Fibroblast of skin of scalp (primary cell): ENCODE measurements at regions not wholly inside any gene's neighbourhood (a gene's known extent, or its start where the extent isn't known, plus 50 kb on each side); places are given as distances from the start of the nearest gene placed in this dataset.
"Not testable (repeated sequence)": the region's sequence is repeated elsewhere in the genome, so short reads cannot be mapped to it uniquely, and the experiment has no call there.

Source experiments
- DNase-seq: peaks from one replicate; pipeline ENCODE4 v3.0.0-alpha.2; 2013

DNA sequence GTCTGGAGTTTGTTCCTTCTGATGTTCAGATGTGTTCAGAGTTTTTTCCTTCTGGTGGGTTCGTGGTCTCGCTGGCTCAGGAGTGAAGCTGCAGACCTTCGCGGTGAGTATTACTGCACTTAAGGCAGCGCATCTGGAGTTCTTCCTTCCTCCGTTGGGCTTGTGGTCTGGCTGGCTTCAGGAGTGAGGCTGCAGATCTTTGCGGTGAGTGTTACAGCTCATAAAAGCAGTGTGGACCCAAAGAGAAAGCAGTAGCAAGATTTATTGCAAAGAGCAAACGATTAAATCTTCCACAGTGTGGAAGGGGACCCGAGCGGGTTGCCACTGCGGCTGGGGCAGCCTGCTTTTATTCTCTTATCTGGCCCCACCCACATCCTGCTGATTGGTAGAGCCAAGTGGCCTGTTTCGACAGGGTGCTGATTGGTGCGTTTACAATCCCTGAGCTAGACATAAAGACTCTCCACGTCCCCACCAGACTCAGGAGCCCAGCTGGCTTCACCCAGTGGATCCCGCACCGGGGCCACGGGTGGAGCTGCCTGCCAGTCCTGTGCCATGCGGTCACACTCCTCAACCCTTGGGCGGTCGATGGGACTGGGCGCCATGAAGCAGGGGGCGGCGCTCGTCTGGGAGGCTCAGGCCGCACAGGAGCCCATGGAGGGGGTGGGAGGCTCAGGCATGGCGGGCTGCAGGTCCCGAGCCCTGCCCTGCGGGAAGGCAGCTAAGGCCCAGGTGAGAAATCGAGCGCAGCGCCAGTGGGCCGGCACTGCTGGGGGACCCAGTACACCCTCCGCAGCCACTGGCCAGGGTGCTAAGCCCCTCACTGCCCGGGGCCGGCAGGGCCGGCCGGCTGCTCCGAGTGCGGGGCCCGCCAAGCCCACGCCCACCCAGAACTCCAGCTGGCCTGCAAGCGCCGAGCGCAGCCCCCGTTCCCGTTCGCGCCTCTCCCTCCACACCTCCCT, 315.3 kb upstream of the SGK1 start:
- DNase-seq, result not testable (repeated sequence)

DNA sequence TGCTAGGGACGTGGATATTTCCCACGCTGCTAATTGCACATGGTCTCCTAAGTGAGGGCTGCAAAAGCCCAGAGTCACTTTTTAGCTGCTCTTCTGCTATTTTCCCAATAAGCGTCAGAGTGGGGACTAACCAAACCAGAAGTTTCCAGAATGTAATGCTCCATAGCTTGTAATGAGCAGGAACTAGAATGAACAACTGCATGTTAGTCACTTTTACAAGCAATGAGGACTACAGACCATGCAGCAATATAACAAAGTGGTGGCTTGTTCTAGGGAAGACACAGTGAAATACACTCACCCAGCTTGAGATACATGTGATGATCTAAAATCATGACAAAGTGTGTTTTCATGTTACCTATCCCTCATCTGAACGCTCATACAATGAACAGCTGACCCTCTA, 314.1 kb upstream of the SGK1 start:
- DNase-seq, result no peak

DNA sequence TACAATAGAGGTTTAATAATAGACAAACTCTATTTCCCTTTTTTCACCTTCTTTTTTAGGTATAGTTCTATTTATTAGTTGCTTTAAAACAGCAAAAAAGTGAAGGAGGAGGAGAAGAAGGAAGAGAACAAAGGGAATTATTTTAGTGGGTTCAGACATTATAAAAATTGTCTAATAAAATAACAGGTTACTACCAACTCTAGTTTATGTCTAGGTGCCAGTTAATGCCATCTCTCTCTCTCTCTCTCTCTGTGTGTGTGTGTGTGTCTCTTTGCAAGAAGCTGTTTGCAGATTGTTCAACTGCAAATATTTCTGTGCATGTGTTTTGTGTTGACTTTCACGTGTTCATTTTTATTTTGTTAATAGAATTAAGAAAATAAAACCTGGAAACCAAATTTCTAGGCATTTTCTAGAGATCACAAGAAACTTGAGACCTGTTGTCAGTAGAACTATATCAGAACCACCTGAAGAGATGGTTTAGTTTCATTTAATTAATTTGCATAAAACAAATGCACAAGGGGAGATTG, 313.5 kb upstream of the SGK1 start:
- DNase-seq, result no peak

GRCh38 chr6:134630508-134631121, 312.7 kb upstream of the SGK1 start:
- no peak for DNase-seq

DNA sequence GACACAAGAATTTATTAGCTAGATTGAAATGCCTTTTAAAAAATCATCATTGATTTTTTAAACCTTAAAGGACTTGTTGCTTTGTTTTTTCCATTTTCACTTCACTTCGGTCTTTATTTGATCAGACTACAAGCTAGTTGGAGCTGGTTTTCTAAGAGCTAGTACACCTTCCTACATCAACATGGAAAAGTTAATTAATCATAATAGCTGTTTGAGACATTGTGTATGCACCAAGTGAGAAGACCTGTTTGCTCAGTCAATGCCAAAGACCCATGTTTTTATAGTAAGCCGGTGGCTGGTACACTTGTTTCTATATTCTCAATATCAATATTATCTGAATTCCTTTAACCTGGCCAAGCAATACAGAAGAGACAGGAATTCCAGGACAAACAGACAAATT, 310.2 kb upstream of the SGK1 start:
- no peak for DNase-seq

- DNase-seq, result no peak
These were observed 309.8 kb upstream of the SGK1 start for GRCh38 chr6:134627707-134628106.

GRCh38 chr6:134626589-134626988, 308.7 kb upstream of the SGK1 start:
- no peak for DNase-seq

GRCh38 chr6:134626086-134626485, 308.2 kb upstream of the SGK1 start:
- no peak for DNase-seq

DNA sequence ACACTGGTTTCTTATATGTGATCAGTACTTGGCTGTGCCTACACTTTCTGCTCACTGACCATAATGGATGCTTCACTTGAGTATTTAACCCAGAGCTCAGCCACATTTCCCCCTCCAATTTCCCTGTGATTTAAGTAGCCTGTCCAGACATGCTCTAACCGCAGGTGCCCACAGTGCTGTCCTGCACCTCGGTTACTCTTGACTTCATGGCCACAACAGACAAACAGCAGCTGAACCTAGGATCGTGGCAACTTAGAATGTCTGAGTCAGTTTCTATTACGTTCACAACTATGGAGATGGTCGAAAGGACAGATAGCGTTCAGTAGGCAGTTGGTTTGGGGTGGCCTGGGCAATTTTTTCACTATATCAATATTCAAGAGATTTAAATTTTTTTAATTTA, 306.9 kb upstream of the SGK1 start:
- DNase-seq, result no peak

DNA sequence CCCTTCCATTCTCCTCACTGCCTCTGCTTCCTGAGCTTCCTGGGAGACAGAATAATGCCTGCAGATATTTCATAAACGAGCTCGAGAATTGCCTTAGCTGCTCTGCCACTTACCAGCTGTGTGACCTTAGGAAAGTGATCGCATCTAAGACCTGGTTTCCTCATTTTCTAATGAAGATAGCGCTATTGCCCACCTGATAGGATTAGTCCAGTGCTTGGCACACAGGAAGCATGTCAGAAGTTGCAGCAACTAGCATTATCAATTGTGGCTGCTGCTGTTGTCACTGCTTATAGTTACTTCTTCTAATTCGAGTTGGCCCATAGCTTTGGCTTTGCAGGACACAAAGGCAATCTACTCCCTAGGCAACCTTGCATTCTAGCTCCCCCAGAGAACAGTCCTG, 305.5 kb upstream of the SGK1 start:
- no peak for DNase-seq

GRCh38 chr6:134622382-134623173, 304.7 kb upstream of the SGK1 start:
- no peak for DNase-seq

DNA sequence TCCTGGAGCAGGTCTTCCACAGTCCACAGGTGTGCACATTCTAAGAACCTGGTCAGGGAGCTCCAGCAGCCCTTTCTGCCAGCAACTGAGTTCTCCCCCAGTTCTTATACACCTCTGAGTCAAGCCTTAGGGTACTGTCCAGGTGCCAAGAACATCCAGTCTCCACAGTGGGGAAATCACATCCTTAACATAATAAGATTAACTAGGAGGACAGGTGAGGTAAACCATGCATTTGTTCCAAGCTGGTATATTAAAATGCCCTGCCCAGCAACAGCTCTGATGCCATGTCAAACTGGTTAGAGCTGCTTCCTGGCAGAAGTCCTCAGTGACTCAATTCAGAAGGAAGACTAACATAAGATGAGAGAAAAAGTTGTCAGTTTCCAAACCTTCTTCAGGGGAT, 303.9 kb upstream of the SGK1 start:
- DNase-seq, result no peak

DNA sequence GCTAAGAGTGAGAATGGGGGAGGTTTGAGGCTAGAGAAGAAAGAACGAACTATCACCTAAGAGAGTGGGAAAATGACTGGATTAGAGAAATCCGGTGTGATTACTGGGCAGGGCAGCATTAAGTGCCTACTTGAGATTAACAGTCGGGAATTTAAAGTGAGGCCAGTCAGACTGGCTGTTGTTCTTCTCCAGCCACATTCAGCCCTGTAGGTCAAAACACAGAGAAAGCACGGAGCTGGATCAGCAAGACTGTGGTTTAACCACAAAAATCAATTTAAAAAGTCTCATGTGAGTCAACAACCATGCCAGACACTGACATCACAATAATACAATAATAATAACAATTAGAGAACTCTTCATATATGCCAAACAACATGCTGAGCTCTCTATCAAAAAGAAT, 301.9 kb upstream of the SGK1 start:
- DNase-seq, result peak; percentile 75

DNA sequence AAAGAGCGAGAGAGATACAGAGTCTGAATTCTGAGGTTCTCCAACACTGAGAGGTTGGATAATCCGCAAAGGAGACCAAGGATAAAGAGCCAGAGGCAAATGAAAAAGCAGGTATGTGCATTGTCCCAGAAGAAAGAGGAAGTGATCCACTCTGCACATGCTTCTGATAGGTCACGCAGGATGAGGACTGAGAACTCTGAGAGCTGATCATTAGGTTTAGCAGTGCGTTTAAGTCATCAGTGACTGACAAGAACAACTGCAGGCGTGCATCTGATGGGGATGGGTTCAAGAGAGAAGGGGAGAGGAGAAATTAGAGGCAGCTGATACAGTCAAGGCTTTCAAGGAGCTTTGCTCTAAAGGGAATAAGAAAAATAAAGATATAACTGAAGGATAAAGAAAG, 301.2 kb upstream of the SGK1 start:
- DNase-seq, result no peak

GRCh38 chr6:134614606-134615485, 296.9 kb upstream of the SGK1 start:
- no peak for DNase-seq

GRCh38 chr6:134612128-134612527, 294.2 kb upstream of the SGK1 start:
- not testable (repeated sequence) for DNase-seq

DNA sequence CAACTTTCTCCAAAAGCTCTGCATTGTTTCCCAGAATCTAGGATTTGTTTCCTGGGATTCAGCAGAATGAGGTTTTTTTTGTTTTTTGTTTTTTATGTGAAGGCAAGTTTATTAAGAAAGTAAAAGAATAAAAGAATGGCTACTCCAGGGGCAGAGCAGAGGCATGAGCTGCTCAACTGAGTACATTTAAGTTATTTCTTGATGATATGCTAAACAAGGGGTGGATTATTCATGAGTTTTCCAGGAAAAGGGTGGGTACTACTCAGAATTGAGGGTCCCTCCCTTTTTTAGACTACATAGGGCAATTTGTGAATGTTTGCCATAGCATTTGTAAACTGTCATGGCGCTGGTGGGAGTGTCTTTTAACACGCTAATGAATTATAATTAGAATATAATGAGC, 292.5 kb upstream of the SGK1 start:
- no peak for DNase-seq

- no peak for DNase-seq
These were observed 291.9 kb upstream of the SGK1 start for GRCh38 chr6:134609716-134610261.

DNA sequence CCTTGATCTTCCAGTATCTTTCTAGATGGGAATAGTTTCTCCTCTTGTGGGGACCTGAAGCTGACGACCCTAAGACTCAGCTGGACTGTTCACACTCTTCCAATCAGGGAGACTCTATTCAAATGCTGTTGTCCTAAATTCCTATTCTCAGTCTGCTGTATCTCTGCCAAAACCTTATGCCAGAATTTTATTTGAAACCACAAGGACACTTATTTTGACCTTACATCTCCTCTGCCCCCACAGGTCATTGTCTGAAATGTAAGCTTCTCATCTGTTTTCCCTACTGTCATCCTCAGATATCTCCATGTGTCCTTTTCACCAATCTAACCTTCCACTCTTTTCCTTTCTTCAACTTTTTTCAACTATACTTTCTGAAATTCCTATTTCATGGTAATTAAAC, 289.5 kb upstream of the SGK1 start:
- no peak for DNase-seq

DNA sequence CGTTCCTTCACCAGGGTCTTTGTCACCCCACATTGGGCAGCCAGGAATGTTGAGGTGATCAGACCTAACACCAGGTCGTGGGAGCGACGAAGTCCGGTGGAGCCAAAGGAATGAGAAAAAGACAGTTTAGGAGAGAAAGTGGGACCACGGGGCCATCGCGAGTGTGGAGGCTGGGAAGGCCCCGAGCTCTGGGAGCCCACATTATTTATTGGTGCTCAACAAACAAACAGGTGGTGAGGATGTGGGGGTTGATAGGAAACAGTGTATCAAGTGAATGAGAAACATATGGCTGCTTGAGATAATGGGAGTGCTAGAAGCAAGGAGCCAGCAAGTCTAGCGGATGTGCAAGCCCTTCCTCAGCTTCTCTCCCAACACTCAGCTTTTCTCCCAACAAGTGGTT, 287.1 kb upstream of the SGK1 start:
- no peak for DNase-seq

DNA sequence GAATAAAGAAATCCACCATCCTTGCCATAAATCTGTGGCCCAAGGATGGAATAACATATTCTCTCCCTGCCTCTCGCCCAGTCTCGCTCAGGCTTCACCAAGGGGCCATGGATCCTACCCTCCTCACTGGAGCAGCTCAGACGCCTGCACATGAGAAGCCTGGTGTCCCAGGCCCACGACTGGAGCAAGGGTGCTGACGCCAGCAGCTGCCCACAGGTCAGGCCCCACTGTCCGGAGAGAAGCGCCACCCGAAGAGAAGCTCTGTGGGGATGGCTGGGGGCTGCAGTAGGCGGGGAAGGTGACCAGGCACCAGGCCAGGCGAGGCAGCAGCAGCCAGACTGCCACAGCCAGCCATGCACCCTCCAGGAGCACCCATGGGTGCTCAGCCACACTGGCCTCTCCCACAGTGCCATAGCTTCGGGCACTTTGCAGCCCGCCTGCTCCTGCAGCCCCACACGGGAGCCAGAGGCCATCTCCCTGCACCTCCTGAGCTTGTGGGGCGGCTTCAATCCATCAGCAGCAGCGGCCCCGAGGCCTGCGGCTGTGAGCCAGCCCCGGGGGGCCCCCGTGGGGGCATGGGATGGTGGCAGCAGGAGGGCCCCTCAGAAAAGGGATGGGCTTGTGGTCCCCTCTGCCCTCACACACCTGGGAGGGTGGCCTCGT, 286.2 kb upstream of the SGK1 start:
- DNase-seq, result no peak
